Activated CD8-positive, alpha-beta T cell treated with anti-CD3 and anti-CD28 coated beads, Interleukin-2, amount 10 ng/mL, durations not matched to agents 7 days and 5 days (primary cell): ENCODE measurements at regions not wholly inside any gene's neighbourhood (a gene's known extent, or its start where the extent isn't known, plus 50 kb on each side); places are given as distances from the start of the nearest gene placed in this dataset.
"Not testable (repeated sequence)": the region's sequence is repeated elsewhere in the genome, so short reads cannot be mapped to it uniquely, and the experiment has no call there.

ENCODE experiments used
- ATAC-seq: fragments of 150-1000 bp; cut with Tn5 transposase; one replicate; pipeline ENCODE4 v1.10.0; 2021; ENCODE audit warnings: moderate library complexity
- CTCF ChIA-PET: fragments of 350-600 bp; sonication (Branson Sonifier 250); formaldehyde crosslinking; loops from one replicate; lab custom pipeline; 2021; ENCODE audit warnings: antibody characterized with exemption; lab: Charles Lee
- POLR2A ChIA-PET: fragments of 350-600 bp; sonication (Branson Sonifier 250); formaldehyde crosslinking; loops from one replicate; lab custom pipeline; 2021; ENCODE audit warnings: antibody characterized with exemption; lab: Charles Lee
- DNase-seq: peaks from one replicate; pipeline ENCODE4 v3.0.0-alpha.2; 2020
- H3K27ac Mint-ChIP-seq: one replicate; pipeline ENCODE4 v1.8.0; 2021; ENCODE audit warnings: mild to moderate bottlenecking, mixed read lengths
- H3K27me3 Mint-ChIP-seq: one replicate; pipeline ENCODE4 v1.8.0; 2021; ENCODE audit warnings: low read depth, mixed read lengths
- H3K36me3 Mint-ChIP-seq: one replicate; pipeline ENCODE4 v1.8.0; 2021; ENCODE audit warnings: low read depth, mixed read lengths
- H3K4me1 Mint-ChIP-seq: one replicate; pipeline ENCODE4 v1.8.0; 2021; ENCODE audit warnings: low read depth, mixed read lengths
- H3K4me3 Mint-ChIP-seq: one replicate; pipeline ENCODE4 v1.8.0; 2021; ENCODE audit warnings: mild to moderate bottlenecking, mixed read lengths
- H3K9me3 Mint-ChIP-seq: one replicate; pipeline ENCODE4 v1.8.0; 2022; ENCODE audit warnings: mixed read lengths; ENCODE audit not compliant: insufficient read depth

DNA sequence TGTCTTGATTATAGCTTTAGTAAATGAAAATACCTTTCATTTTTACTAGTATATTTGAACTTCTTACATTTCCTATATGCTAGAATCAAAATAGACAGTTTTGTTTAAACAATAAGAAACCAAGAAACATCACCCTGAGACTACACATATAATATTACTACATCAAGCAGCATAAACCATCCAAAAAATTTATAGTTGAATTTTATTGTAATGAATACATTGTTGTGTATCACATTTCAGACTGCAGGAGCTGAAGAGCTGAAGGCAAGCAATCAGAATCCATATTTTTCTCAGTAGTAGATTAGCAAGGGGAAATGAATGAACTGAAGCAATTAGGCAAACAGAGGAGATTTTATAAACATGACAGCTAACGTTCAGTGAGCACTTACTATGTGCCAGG is 379.2 kb downstream of the BTG1 start:
- DNase-seq (no peak), ATAC-seq (no peak)
- POLR2A ChIA-PET: no interaction called here
- Mint-ChIP-seq H3K4me1 (no peaks in the 10 kb centered on the region), H3K27me3 (no peaks in the 10 kb centered on the region), H3K27ac (no peak overlapping the region), H3K4me3 (no peak overlapping the region), H3K9me3 (no peaks in the 10 kb centered on the region), H3K36me3 (no peaks in the 10 kb centered on the region)
- CTCF ChIA-PET: interaction anchor here (1.2 kb wide), 2 partner anchors 19 to 385 kb away, joined by 3 read pairs; no protein-coding TSS in a partner anchor

DNA sequence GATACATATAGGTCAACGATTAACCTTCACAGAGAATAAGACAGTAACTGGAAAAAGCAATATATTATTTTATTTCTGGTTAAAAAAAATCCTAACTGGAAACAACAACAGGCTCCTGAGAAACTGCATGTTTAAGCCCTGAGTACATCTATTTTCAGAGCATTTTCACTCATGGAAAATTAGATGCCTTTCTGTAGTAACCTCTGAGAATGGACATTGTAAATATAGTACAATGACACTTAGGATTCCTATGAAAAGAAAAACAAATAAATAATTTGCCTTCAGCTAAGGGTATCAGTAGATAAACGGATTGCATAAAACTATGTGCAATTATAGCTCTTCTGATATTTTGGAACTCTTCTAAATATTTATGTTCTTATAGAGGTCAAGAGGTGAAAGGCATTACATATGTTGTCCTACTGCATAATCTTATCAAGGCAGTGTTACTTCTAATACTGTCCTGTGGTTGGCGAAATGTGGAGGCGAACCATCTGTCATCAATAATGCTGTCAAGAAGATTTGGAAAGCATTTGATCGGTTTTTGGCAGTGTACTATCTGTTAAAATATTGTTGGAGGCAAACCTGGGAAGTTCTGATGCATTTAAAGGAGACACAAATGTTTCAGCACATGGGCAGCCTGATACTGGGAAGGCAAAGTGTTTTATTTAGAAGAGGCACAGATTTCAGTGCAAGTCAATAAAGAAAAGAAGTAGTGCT is 381.8 kb downstream of the BTG1 start:
- POLR2A ChIA-PET: no interaction called here
- H3K27me3 Mint-ChIP-seq: no peaks in the 10 kb centered on the region
- DNase-seq (no peak), ATAC-seq (no peak)
- peaks cover 5% of the 10 kb centered on the region for H3K9me3 Mint-ChIP-seq
- no peak overlapping the region for H3K4me3 Mint-ChIP-seq
- no peaks in the 10 kb centered on the region for H3K4me1 Mint-ChIP-seq
- CTCF ChIA-PET: interaction anchor here (1.6 kb wide), 1 partner anchor 11 kb away, joined by 4 read pairs; no protein-coding TSS in a partner anchor
- H3K36me3 Mint-ChIP-seq: no peaks in the 10 kb centered on the region
- H3K27ac Mint-ChIP-seq: no peak overlapping the region

DNA sequence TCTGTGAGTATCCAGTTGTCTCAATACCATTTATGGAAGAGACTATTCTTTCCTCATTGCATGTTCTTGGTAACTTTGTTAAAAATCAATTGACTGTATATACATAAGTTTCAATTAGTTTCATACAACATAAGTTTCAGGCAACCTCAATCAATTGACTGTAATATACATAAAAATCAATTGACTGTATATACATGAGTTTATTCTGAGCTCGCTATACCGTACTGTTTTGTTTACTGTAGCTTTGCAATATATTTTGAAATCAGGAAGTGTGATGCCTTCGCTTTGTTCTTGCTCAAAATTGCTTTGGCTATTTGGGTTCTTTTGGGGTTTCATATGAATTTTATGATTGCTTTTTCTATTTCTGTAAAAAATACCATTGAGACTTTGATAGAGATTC is 392.0 kb downstream of the BTG1 start:
- Mint-ChIP-seq H3K4me3 (no peak overlapping the region), H3K27me3 (no peaks in the 10 kb centered on the region), H3K27ac (no peak overlapping the region), H3K36me3 (peaks cover 6% of the 10 kb centered on the region), H3K9me3 (peaks cover 26% of the 10 kb centered on the region), H3K4me1 (peaks cover 5% of the 10 kb centered on the region)
- CTCF ChIA-PET: interaction anchor here (0.7 to 1.8 kb wide), 2 partner anchors 11 to 166 kb away, joined by 3 to 7 read pairs; no protein-coding TSS in a partner anchor
- no peak for DNase-seq
- no peak for ATAC-seq
- POLR2A ChIA-PET: interaction anchor here (1.0 kb wide), 1 partner anchor 390 kb away, joined by 3 read pairs; no protein-coding TSS in a partner anchor

DNA sequence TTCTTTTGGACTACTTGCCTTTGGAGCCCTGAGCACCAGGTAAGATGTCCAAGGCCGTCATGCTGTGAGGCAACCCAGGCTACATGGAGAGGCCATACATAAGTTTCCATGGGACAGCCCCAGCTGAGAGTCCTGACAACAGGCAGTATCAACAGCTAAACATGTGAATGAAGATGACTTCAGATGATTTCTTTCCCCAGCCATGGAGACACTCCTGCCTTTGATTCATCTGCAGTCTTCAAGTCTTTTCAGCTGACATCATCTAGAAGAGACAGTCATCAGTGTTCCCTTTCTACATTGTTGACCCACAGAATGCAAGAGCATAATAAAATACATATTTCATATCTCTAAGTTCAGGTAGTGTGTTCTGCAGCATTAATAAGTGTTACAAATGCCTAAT is 398.7 kb downstream of the BTG1 start:
- Mint-ChIP-seq H3K27ac (no peak overlapping the region), H3K36me3 (no peaks in the 10 kb centered on the region)
- POLR2A ChIA-PET: interaction anchor here (0.8 kb wide), 1 partner anchor 515 kb away, joined by 4 read pairs; no protein-coding TSS in a partner anchor

DNA sequence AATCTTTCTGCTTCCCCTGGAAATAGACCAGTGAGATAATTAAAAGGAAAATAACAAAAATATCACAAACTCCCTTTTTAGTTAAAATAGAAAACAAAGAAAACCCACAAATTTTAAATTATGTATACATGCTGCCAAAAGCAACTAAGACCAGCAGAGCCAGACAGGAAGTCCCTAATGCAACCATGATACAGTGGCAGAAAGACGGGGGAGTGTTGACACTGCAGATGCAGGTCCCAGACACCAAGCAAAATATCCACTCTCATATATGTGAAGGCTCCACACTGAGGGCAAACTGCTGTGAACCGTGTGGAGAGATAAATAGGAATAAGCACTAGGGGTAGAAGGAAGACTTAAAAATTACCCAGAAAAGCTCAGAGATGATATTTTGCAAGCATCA is 401.0 kb downstream of the BTG1 start:
- H3K36me3 Mint-ChIP-seq: no peaks in the 10 kb centered on the region
- no peak overlapping the region for H3K4me3 Mint-ChIP-seq
- ATAC-seq (no peak), DNase-seq (no peak)
- no peak overlapping the region for H3K27ac Mint-ChIP-seq
- ChIA-PET CTCF (no interaction called here), POLR2A (no interaction called here)
- H3K27me3 Mint-ChIP-seq: no peaks in the 10 kb centered on the region
- no peaks in the 10 kb centered on the region for H3K4me1 Mint-ChIP-seq
- no peaks in the 10 kb centered on the region for H3K9me3 Mint-ChIP-seq

More for the DNA sequence above, 398.7 kb downstream of the BTG1 start:
- CTCF ChIA-PET: no interaction called here
- DNase-seq: no peak
- peaks cover 9% of the 10 kb centered on the region for H3K9me3 Mint-ChIP-seq
- no peaks in the 10 kb centered on the region for H3K4me1 Mint-ChIP-seq
- H3K27me3 Mint-ChIP-seq: no peaks in the 10 kb centered on the region
- no peak overlapping the region for H3K4me3 Mint-ChIP-seq
- ATAC-seq: no peak

DNA sequence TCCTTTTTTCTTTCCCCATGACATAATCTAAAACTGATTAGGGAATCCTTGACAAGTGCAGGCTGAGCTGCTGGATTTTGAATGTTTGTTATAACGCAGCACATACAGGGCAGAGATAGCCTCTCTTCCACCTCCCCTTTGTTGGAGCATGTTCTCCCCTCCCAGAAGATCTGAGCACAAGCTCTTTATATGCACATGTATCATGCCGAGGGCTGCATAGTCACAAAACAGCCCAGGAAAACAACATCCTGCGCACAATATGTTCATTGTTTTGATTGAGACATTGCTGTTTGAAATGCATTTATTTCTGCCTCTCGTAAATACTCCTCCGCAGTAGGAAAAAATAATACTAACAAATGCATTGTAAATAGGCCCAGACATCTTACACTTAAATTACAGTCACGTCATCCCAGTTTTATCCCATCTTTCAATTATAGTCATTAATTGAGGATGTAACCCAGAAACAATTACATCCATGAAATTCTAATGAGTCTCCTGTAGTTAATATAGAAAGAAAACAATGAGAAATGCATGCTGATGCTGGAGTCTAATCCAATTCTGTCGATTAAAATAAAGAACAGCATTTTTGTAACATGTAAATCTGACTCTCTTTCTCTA is 401.8 kb downstream of the BTG1 start:
- no peaks in the 10 kb centered on the region for H3K27me3 Mint-ChIP-seq
- H3K9me3 Mint-ChIP-seq: no peaks in the 10 kb centered on the region
- H3K4me3 Mint-ChIP-seq: no peak overlapping the region
- H3K27ac Mint-ChIP-seq: no peak overlapping the region
- POLR2A ChIA-PET: no interaction called here
- no peaks in the 10 kb centered on the region for H3K36me3 Mint-ChIP-seq
- CTCF ChIA-PET: interaction anchor here (2.4 kb wide), 1 partner anchor 10 kb away, joined by 7 read pairs; no protein-coding TSS in a partner anchor
- ATAC-seq (no peak), DNase-seq (no peak)
- no peaks in the 10 kb centered on the region for H3K4me1 Mint-ChIP-seq

DNA sequence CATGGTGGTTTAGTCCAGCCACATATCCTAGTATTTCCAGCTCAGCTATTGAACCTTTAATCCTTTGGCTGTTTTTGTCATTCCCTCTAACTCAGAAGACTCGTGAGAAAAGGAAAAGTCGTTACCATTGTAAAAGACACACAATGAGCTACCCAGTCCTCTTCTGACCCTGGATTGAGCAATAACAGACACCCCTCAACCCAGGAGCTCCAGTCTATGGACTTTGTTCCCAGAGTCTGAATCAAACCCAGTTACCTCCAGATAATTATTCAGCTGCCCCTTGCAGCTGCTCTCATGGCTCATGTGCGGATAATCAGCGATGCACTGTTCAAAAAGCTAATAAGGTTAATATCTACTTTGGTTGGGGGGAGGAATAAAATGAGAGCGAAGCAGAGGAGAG is 402.4 kb downstream of the BTG1 start:
- DNase-seq: no peak
- H3K4me3 Mint-ChIP-seq: no peak overlapping the region
- no peaks in the 10 kb centered on the region for H3K9me3 Mint-ChIP-seq
- no peaks in the 10 kb centered on the region for H3K36me3 Mint-ChIP-seq
- CTCF ChIA-PET: interaction anchor here (2.4 kb wide), 1 partner anchor 10 kb away, joined by 7 read pairs; no protein-coding TSS in a partner anchor
- no peaks in the 10 kb centered on the region for H3K4me1 Mint-ChIP-seq
- POLR2A ChIA-PET: no interaction called here
- no peaks in the 10 kb centered on the region for H3K27me3 Mint-ChIP-seq
- no peak for ATAC-seq
- no peak overlapping the region for H3K27ac Mint-ChIP-seq

DNA sequence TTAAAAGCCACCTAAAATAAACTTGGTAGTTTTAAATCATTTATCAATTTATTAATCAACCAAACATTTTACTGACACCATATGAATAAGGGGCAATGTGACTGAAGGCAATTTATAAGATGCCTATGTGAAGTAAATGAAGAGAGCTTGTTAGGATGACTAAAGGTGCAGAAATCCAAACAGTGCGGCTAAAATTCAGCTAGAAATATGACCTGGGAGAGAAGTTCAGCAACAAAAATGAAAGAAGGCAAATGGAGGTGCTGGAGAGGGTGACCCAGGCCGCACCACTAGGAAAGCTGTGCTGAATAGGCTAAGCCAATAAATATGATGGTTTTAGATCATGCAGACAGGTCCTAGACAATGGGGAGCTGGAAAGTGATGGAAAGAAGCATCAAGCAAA is 403.7 kb downstream of the BTG1 start:
- ChIA-PET POLR2A (no interaction called here), CTCF (interaction anchor here (0.6 to 2.4 kb wide), 3 partner anchors 11 to 467 kb away, joined by 4 to 7 read pairs (median 5); no protein-coding TSS in a partner anchor)
- DNase-seq (no peak), ATAC-seq (no peak)
- Mint-ChIP-seq H3K36me3 (no peaks in the 10 kb centered on the region), H3K27ac (no peak overlapping the region), H3K9me3 (no peaks in the 10 kb centered on the region), H3K27me3 (no peaks in the 10 kb centered on the region), H3K4me1 (no peaks in the 10 kb centered on the region), H3K4me3 (no peak overlapping the region)

DNA sequence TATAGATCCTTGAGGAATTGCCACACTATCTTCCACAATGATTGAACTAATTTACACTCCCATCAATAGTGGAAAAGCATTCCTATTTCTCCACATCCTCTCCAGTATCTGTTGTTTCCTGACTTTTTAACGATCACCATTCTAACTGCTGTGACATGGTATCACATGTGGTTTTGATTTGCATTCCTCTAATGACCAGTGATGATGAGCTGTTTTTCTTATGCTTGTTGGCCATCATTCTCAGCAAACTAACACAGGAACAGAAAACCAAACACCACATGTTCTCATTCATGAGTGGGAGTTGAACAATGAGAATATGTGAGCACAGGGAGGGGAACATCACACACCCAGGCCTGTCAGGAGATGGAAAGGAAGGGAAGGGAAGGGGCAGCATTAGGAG is 411.8 kb downstream of the BTG1 start:
- H3K27me3 Mint-ChIP-seq, ATAC-seq, H3K27ac Mint-ChIP-seq, H3K4me3 Mint-ChIP-seq, H3K9me3 Mint-ChIP-seq, DNase-seq, H3K4me1 Mint-ChIP-seq, CTCF ChIA-PET, POLR2A ChIA-PET, H3K36me3 Mint-ChIP-seq: not testable (repeated sequence)

DNA sequence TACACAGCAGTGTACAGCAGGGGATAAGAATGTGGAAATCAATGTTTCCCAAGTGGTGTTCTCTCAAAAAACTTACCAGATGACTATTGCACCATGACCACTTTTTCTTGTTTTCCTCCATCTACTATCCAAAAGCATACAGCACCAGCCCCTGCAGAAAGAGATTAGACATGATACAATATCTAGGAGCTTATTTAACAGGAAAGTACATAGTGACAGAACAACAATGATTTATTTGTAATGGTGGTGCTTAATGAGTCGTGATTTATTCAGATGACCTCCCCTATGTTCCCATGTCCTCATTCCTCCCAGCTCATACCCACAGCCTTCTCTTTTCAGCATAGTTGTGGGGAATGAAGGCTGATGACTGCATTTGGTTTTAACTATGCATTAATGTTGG is 413.6 kb downstream of the BTG1 start:
- no peaks in the 10 kb centered on the region for H3K27me3 Mint-ChIP-seq
- H3K9me3 Mint-ChIP-seq: no peaks in the 10 kb centered on the region
- no peak overlapping the region for H3K4me3 Mint-ChIP-seq
- no peak for ATAC-seq
- CTCF ChIA-PET: no interaction called here
- POLR2A ChIA-PET: no interaction called here
- no peaks in the 10 kb centered on the region for H3K4me1 Mint-ChIP-seq
- H3K27ac Mint-ChIP-seq: no peak overlapping the region
- no peak for DNase-seq
- H3K36me3 Mint-ChIP-seq: no peaks in the 10 kb centered on the region

DNA sequence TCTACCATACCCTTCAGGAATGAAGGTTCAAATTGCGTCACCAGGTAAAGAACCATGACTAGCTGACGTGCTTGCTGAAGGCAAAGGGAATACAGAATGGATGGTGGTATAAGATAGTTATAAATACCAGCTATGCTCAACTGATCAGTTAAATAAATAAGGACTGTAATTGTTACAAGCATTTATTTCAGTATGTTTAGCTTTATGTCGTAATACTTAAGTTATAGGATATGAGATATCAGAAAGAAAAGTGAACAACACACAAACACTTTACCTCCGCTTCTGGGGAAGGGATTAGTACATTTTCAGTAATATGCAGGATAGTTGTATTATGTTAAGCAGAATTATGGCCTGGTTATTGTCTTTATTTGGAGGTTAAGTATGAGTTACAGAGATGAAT is 416.1 kb downstream of the BTG1 start:
- no peaks in the 10 kb centered on the region for H3K4me1 Mint-ChIP-seq
- ATAC-seq: no peak
- ChIA-PET POLR2A (no interaction called here), CTCF (interaction anchor here (0.7 kb wide), 1 partner anchor 39 kb away, joined by 3 read pairs; no protein-coding TSS in a partner anchor)
- H3K36me3 Mint-ChIP-seq: no peaks in the 10 kb centered on the region
- H3K27ac Mint-ChIP-seq: no peak overlapping the region
- no peaks in the 10 kb centered on the region for H3K9me3 Mint-ChIP-seq
- no peak overlapping the region for H3K4me3 Mint-ChIP-seq
- DNase-seq: no peak
- H3K27me3 Mint-ChIP-seq: no peaks in the 10 kb centered on the region

DNA sequence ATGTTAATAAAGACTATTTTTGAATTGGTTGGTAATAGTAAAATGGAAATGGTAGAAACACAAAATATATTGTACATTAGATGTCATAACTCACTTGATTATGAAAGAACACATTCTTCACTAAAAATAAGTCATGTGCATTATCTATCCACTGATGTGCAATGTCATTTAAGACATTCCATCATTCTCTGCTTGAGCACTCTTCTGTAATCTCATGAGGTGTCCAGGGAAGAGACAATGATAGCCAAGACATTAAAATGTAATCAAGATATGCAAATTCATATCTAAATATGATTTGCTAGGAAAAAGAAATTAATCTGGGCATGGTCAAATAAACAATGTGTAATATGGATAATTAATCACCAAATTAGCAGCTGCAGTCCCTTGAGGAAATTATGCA is 422.5 kb downstream of the BTG1 start:
- H3K9me3 Mint-ChIP-seq: no peaks in the 10 kb centered on the region
- no peaks in the 10 kb centered on the region for H3K4me1 Mint-ChIP-seq
- ChIA-PET CTCF (no interaction called here), POLR2A (no interaction called here)
- DNase-seq (no peak), ATAC-seq (no peak)
- no peaks in the 10 kb centered on the region for H3K27me3 Mint-ChIP-seq
- no peaks in the 10 kb centered on the region for H3K36me3 Mint-ChIP-seq
- no peak overlapping the region for H3K27ac Mint-ChIP-seq
- no peak overlapping the region for H3K4me3 Mint-ChIP-seq
